ENCODE measurements at regions not wholly inside any gene's neighbourhood (a gene's known extent, or its start where the extent isn't known, plus 50 kb on each side); places are given as distances from the start of the nearest gene placed in this dataset.
"Not testable (repeated sequence)": the region's sequence is repeated elsewhere in the genome, so short reads cannot be mapped to it uniquely, and the experiment has no call there.

GRCh38 chr4:57305836-57306235, 195.7 kb upstream of the IGFBP7 start:
- H3K27me3 Mint-ChIP-seq: no peaks in the 10 kb centered on the region
- H3K36me3 Mint-ChIP-seq (ENCODE audit: low read depth): no peaks in the 10 kb centered on the region
- ATAC-seq (no peak), DNase-seq (no peak)
- H3K4me3 Mint-ChIP-seq: no peak overlapping the region
- H3K27ac Mint-ChIP-seq: no peak overlapping the region
- H3K4me1 Mint-ChIP-seq: no peaks in the 10 kb centered on the region
- no peaks in the 10 kb centered on the region for H3K9me3 Mint-ChIP-seq

- DNase-seq (no peak), ATAC-seq (no peak)
- no peak overlapping the region for H3K4me3 Mint-ChIP-seq
- no peaks in the 10 kb centered on the region for H3K9me3 Mint-ChIP-seq
- H3K27me3 Mint-ChIP-seq: no peaks in the 10 kb centered on the region
- H3K36me3 Mint-ChIP-seq (ENCODE audit: low read depth): no peaks in the 10 kb centered on the region
- no peaks in the 10 kb centered on the region for H3K4me1 Mint-ChIP-seq
- no peak overlapping the region for H3K27ac Mint-ChIP-seq
Measured at GRCh38 chr4:57303012-57303751, 193.0 kb upstream of the IGFBP7 start.

- not testable (repeated sequence) for H3K36me3 Mint-ChIP-seq (ENCODE audit: low read depth); H3K27ac Mint-ChIP-seq; ATAC-seq
Measured at GRCh38 chr4:57300300-57300699, 190.1 kb upstream of the IGFBP7 start.

GRCh38 chr4:57291911-57292310, 181.7 kb upstream of the IGFBP7 start:
- peaks cover 4% of the 10 kb centered on the region for H3K9me3 Mint-ChIP-seq
- H3K4me3 Mint-ChIP-seq: no peak overlapping the region
- ATAC-seq (no peak), DNase-seq (no peak)
- H3K27ac Mint-ChIP-seq: no peak overlapping the region
- H3K4me1 Mint-ChIP-seq: no peaks in the 10 kb centered on the region
- H3K36me3 Mint-ChIP-seq (ENCODE audit: low read depth): no peaks in the 10 kb centered on the region
- H3K27me3 Mint-ChIP-seq: peaks cover 2% of the 10 kb centered on the region

More at GRCh38 chr4:57300300-57300699, 190.1 kb upstream of the IGFBP7 start:
- not testable (repeated sequence) for H3K9me3 Mint-ChIP-seq, DNase-seq, H3K4me1 Mint-ChIP-seq, H3K4me3 Mint-ChIP-seq, H3K27me3 Mint-ChIP-seq

- Mint-ChIP-seq H3K4me3 (no peak overlapping the region), H3K27ac (no peak overlapping the region), H3K9me3 (peaks cover 4% of the 10 kb centered on the region), H3K36me3 (ENCODE audit: low read depth) (no peaks in the 10 kb centered on the region), H3K27me3 (peaks cover 2% of the 10 kb centered on the region), H3K4me1 (no peaks in the 10 kb centered on the region)
- ATAC-seq (no peak), DNase-seq (no peak)
Measured at GRCh38 chr4:57287687-57288604, 177.8 kb upstream of the IGFBP7 start.

GRCh38 chr4:57282933-57283310, 172.7 kb upstream of the IGFBP7 start:
- no peak for ATAC-seq
- no peaks in the 10 kb centered on the region for H3K4me1 Mint-ChIP-seq

GRCh38 chr4:57280481-57280880, 170.3 kb upstream of the IGFBP7 start:
- no peak for ATAC-seq
- Mint-ChIP-seq H3K36me3 (ENCODE audit: low read depth) (no peaks in the 10 kb centered on the region), H3K27me3 (no peaks in the 10 kb centered on the region), H3K4me3 (no peak overlapping the region), H3K9me3 (no peaks in the 10 kb centered on the region), H3K4me1 (no peaks in the 10 kb centered on the region), H3K27ac (no peak overlapping the region)
- DNase-seq: no peak

More at GRCh38 chr4:57282933-57283310, 172.7 kb upstream of the IGFBP7 start:
- no peaks in the 10 kb centered on the region for H3K36me3 Mint-ChIP-seq (ENCODE audit: low read depth)
- H3K27me3 Mint-ChIP-seq: no peaks in the 10 kb centered on the region
- H3K4me3 Mint-ChIP-seq: no peak overlapping the region
- no peak for DNase-seq
- H3K9me3 Mint-ChIP-seq: no peaks in the 10 kb centered on the region
- H3K27ac Mint-ChIP-seq: no peak overlapping the region

- H3K4me3 Mint-ChIP-seq: no peak overlapping the region
- no peaks in the 10 kb centered on the region for H3K4me1 Mint-ChIP-seq
- no peaks in the 10 kb centered on the region for H3K27me3 Mint-ChIP-seq
- no peak overlapping the region for H3K27ac Mint-ChIP-seq
- H3K9me3 Mint-ChIP-seq: no peaks in the 10 kb centered on the region
- no peak for ATAC-seq
- DNase-seq: no peak
- no peaks in the 10 kb centered on the region for H3K36me3 Mint-ChIP-seq (ENCODE audit: low read depth)
Measured at GRCh38 chr4:57278780-57279179, 168.6 kb upstream of the IGFBP7 start.

GRCh38 chr4:57274082-57274481, 163.9 kb upstream of the IGFBP7 start:
- ATAC-seq: no peak
- H3K27me3 Mint-ChIP-seq: no peaks in the 10 kb centered on the region
- no peaks in the 10 kb centered on the region for H3K9me3 Mint-ChIP-seq
- H3K4me1 Mint-ChIP-seq: no peaks in the 10 kb centered on the region
- no peak overlapping the region for H3K27ac Mint-ChIP-seq
- no peak for DNase-seq
- H3K36me3 Mint-ChIP-seq (ENCODE audit: low read depth): no peaks in the 10 kb centered on the region
- no peak overlapping the region for H3K4me3 Mint-ChIP-seq

GRCh38 chr4:57270346-57270745, 160.2 kb upstream of the IGFBP7 start:
- Mint-ChIP-seq H3K36me3 (ENCODE audit: low read depth) (no peaks in the 10 kb centered on the region), H3K4me1 (no peaks in the 10 kb centered on the region), H3K27ac (no peak overlapping the region), H3K9me3 (no peaks in the 10 kb centered on the region), H3K4me3 (no peak overlapping the region), H3K27me3 (no peaks in the 10 kb centered on the region)
- ATAC-seq (no peak), DNase-seq (no peak)

- no peak for ATAC-seq
- no peak for DNase-seq
- no peak overlapping the region for H3K27ac Mint-ChIP-seq
- peaks cover 2% of the 10 kb centered on the region for H3K27me3 Mint-ChIP-seq
- H3K36me3 Mint-ChIP-seq (ENCODE audit: low read depth): no peaks in the 10 kb centered on the region
- peaks cover 8% of the 10 kb centered on the region for H3K9me3 Mint-ChIP-seq
- no peaks in the 10 kb centered on the region for H3K4me1 Mint-ChIP-seq
- H3K4me3 Mint-ChIP-seq: no peak overlapping the region
Measured at GRCh38 chr4:57265831-57266582, 155.8 kb upstream of the IGFBP7 start.

GRCh38 chr4:57254754-57255153, 144.6 kb upstream of the IGFBP7 start:
- H3K4me3 Mint-ChIP-seq: no peak overlapping the region
- no peaks in the 10 kb centered on the region for H3K9me3 Mint-ChIP-seq
- H3K27me3 Mint-ChIP-seq: no peaks in the 10 kb centered on the region
- no peak for DNase-seq
- ATAC-seq: no peak
- no peak overlapping the region for H3K27ac Mint-ChIP-seq
- no peaks in the 10 kb centered on the region for H3K36me3 Mint-ChIP-seq (ENCODE audit: low read depth)
- no peaks in the 10 kb centered on the region for H3K4me1 Mint-ChIP-seq

- peaks cover 2% of the 10 kb centered on the region for H3K27me3 Mint-ChIP-seq
- DNase-seq: no peak
- H3K4me1 Mint-ChIP-seq: peaks cover 2% of the 10 kb centered on the region
- H3K9me3 Mint-ChIP-seq: no peaks in the 10 kb centered on the region
- ATAC-seq: no peak
- H3K4me3 Mint-ChIP-seq: no peak overlapping the region
- no peaks in the 10 kb centered on the region for H3K36me3 Mint-ChIP-seq (ENCODE audit: low read depth)
- H3K27ac Mint-ChIP-seq: no peak overlapping the region
Measured at GRCh38 chr4:57249083-57249482, 138.9 kb upstream of the IGFBP7 start.

- H3K36me3 Mint-ChIP-seq (ENCODE audit: low read depth): no peaks in the 10 kb centered on the region
- no peak overlapping the region for H3K27ac Mint-ChIP-seq
- H3K4me1 Mint-ChIP-seq: no peaks in the 10 kb centered on the region
- H3K9me3 Mint-ChIP-seq: no peaks in the 10 kb centered on the region
- peaks cover 2% of the 10 kb centered on the region for H3K27me3 Mint-ChIP-seq
- ATAC-seq (no peak), DNase-seq (no peak)
- no peak overlapping the region for H3K4me3 Mint-ChIP-seq
Measured at GRCh38 chr4:57243076-57243475, 132.9 kb upstream of the IGFBP7 start.

Data from activated naive CD8-positive, alpha-beta T cell treated with anti-CD3 and anti-CD28 coated beads, Interleukin-2, amount 50 U/mL, for 24 hours (primary cell).